ENCODE measurements at regions not wholly inside any gene's neighbourhood (a gene's known extent, or its start where the extent isn't known, plus 50 kb on each side); places are given as distances from the start of the nearest gene placed in this dataset.

GRCh38 chr5:124576848-124577409 lies 169.5 kb downstream of the ZNF608 start:
- H3K9me3 ChIP-seq, result no peaks in the 10 kb centered on the region
- in situ Hi-C loops (cut with MboI; ENCODE audit: low sequenced_read_pairs in 4 of 4), result no loop called here
- intact Hi-C loops (cut with DNase I; ENCODE audit: low total_unique reads), result no loop called here
- no peak overlapping the region for H3K4me3 ChIP-seq
- DNase-seq (no peak), ATAC-seq (no peak)
- no peaks in the 10 kb centered on the region for H3K27me3 ChIP-seq
- H3K36me3 ChIP-seq, result no peaks in the 10 kb centered on the region
- peaks cover 0 to 4% of the 10 kb centered on the region in 2 donors for H3K4me1 ChIP-seq
- TF ChIP-seq POLR2A (IDR thresholded peaks at IDR 0.05), result no peak
- H3K27ac ChIP-seq, result no peak overlapping the region

GRCh38 chr5:124575725-124576124 lies 170.7 kb downstream of the ZNF608 start:
- ATAC-seq (no peak), DNase-seq (no peak)
- intact Hi-C loops (cut with DNase I; ENCODE audit: low total_unique reads), result no loop called here
- Histone ChIP-seq H3K4me3 (no peak overlapping the region), H3K27ac (no peak overlapping the region), H3K27me3 (no peaks in the 10 kb centered on the region), H3K9me3 (no peaks in the 10 kb centered on the region), H3K4me1 (peaks cover 0 to 4% of the 10 kb centered on the region in 2 donors), H3K36me3 (no peaks in the 10 kb centered on the region)
- in situ Hi-C loops (cut with MboI; ENCODE audit: low sequenced_read_pairs in 4 of 4), result no loop called here
- TF ChIP-seq CTCF (IDR thresholded peaks at IDR 0.05 in 4 of 5, conservative IDR thresholded peaks at IDR 0.05 in 1 of 5) (no peak), POLR2A (IDR thresholded peaks at IDR 0.05) (no peak)

GRCh38 chr5:124574521-124575436 lies 171.7 kb downstream of the ZNF608 start:
- TF ChIP-seq CTCF (IDR thresholded peaks at IDR 0.05 in 4 of 5, conservative IDR thresholded peaks at IDR 0.05 in 1 of 5) (no peak), POLR2A (IDR thresholded peaks at IDR 0.05) (no peak)
- Histone ChIP-seq H3K36me3 (no peaks in the 10 kb centered on the region), H3K9me3 (no peaks in the 10 kb centered on the region), H3K4me1 (peaks cover 0 to 4% of the 10 kb centered on the region in 2 donors), H3K27me3 (no peaks in the 10 kb centered on the region), H3K27ac (no peak overlapping the region), H3K4me3 (no peak overlapping the region)
- no peak for DNase-seq
- no peak for ATAC-seq
- in situ Hi-C loops (cut with MboI; ENCODE audit: low sequenced_read_pairs in 4 of 4) (no loop called here), intact Hi-C loops (cut with DNase I; ENCODE audit: low total_unique reads) (no loop called here)

- no peak for ATAC-seq
- no peak overlapping the region for H3K27ac ChIP-seq
- in situ Hi-C loops (cut with MboI; ENCODE audit: low sequenced_read_pairs in 4 of 4) (no loop called here), intact Hi-C loops (cut with DNase I; ENCODE audit: low total_unique reads) (no loop called here)
- DNase-seq, result no peak
- no peak overlapping the region for H3K4me3 ChIP-seq
- TF ChIP-seq POLR2A (IDR thresholded peaks at IDR 0.05) (no peak), CTCF (IDR thresholded peaks at IDR 0.05 in 4 of 5, conservative IDR thresholded peaks at IDR 0.05 in 1 of 5) (no peak)
- no peaks in the 10 kb centered on the region for H3K9me3 ChIP-seq
- H3K4me1 ChIP-seq, result peaks cover 0 to 4% of the 10 kb centered on the region in 2 donors
- H3K36me3 ChIP-seq, result no peaks in the 10 kb centered on the region
- H3K27me3 ChIP-seq, result no peaks in the 10 kb centered on the region
Observed at GRCh38 chr5:124572971-124573370, 173.5 kb downstream of the ZNF608 start.

GRCh38 chr5:124570285-124571035 lies 176.0 kb downstream of the ZNF608 start:
- H3K4me1 ChIP-seq, result peaks cover 0 to 4% of the 10 kb centered on the region in 2 donors
- H3K9me3 ChIP-seq, result no peaks in the 10 kb centered on the region
- TF ChIP-seq CTCF (IDR thresholded peaks at IDR 0.05 in 4 of 5, conservative IDR thresholded peaks at IDR 0.05 in 1 of 5) (no peak), POLR2A (IDR thresholded peaks at IDR 0.05) (no peak)
- intact Hi-C loops (cut with DNase I; ENCODE audit: low total_unique reads) (no loop called here), in situ Hi-C loops (cut with MboI; ENCODE audit: low sequenced_read_pairs in 4 of 4) (no loop called here)
- H3K27me3 ChIP-seq, result no peaks in the 10 kb centered on the region
- ATAC-seq, result no peak
- H3K36me3 ChIP-seq, result no peaks in the 10 kb centered on the region
- H3K4me3 ChIP-seq, result no peak overlapping the region
- DNase-seq, result no peak
- H3K27ac ChIP-seq, result no peak overlapping the region

All from gastrocnemius medialis (tissue), 4 donors.